GM19372 (cell line): ENCODE measurements at regions not wholly inside any gene's neighbourhood (a gene's known extent, or its start where the extent isn't known, plus 50 kb on each side); places are given as distances from the start of the nearest gene placed in this dataset.

ENCODE experiments used
- ATAC-seq: cut with Tn5 transposase; IDR thresholded peaks from one replicate; pipeline ENCODE4 v1.9.1; 2021; ENCODE audit warnings: mild to moderate bottlenecking, low read depth, moderate library complexity; ENCODE audit not compliant: unreplicated experiment

GRCh38 chr5:124592891-124593290 is 153.5 kb downstream of the ZNF608 start:
- ATAC-seq: no peak

- ATAC-seq: no peak
Measured at GRCh38 chr5:124591583-124591982, 154.9 kb downstream of the ZNF608 start.

GRCh38 chr5:124590686-124591085 is 155.8 kb downstream of the ZNF608 start:
- ATAC-seq: no peak

GRCh38 chr5:124587280-124587679 is 159.2 kb downstream of the ZNF608 start:
- ATAC-seq: no peak

GRCh38 chr5:124584991-124585715 is 161.3 kb downstream of the ZNF608 start:
- ATAC-seq: no peak

- ATAC-seq: peak; percentile 99
Measured at GRCh38 chr5:124583469-124584350, 162.7 kb downstream of the ZNF608 start.

GRCh38 chr5:124582561-124582840 is 163.9 kb downstream of the ZNF608 start:
- no peak for ATAC-seq

GRCh38 chr5:124581738-124582560 is 164.5 kb downstream of the ZNF608 start:
- no peak for ATAC-seq

GRCh38 chr5:124580925-124581737 is 165.3 kb downstream of the ZNF608 start:
- no peak for ATAC-seq

- no peak for ATAC-seq
Measured at GRCh38 chr5:124580512-124580911, 165.9 kb downstream of the ZNF608 start.

- ATAC-seq: peak; percentile 66
Measured at GRCh38 chr5:124576848-124577409, 169.5 kb downstream of the ZNF608 start.

- ATAC-seq: no peak
Measured at GRCh38 chr5:124575725-124576124, 170.7 kb downstream of the ZNF608 start.

GRCh38 chr5:124574521-124575436 is 171.7 kb downstream of the ZNF608 start:
- ATAC-seq: no peak

GRCh38 chr5:124572971-124573370 is 173.5 kb downstream of the ZNF608 start:
- ATAC-seq: no peak

- no peak for ATAC-seq
Measured at GRCh38 chr5:124570285-124571035, 176.0 kb downstream of the ZNF608 start.

GRCh38 chr5:124566875-124567450 is 179.5 kb downstream of the ZNF608 start:
- ATAC-seq: no peak

- no peak for ATAC-seq
Measured at GRCh38 chr5:124561451-124561850, 185.0 kb downstream of the ZNF608 start.

GRCh38 chr5:124560370-124560769 is 186.1 kb downstream of the ZNF608 start:
- ATAC-seq: no peak
